ENCODE measurements at regions not wholly inside any gene's neighbourhood (a gene's known extent, or its start where the extent isn't known, plus 50 kb on each side); places are given as distances from the start of the nearest gene placed in this dataset.

DNA sequence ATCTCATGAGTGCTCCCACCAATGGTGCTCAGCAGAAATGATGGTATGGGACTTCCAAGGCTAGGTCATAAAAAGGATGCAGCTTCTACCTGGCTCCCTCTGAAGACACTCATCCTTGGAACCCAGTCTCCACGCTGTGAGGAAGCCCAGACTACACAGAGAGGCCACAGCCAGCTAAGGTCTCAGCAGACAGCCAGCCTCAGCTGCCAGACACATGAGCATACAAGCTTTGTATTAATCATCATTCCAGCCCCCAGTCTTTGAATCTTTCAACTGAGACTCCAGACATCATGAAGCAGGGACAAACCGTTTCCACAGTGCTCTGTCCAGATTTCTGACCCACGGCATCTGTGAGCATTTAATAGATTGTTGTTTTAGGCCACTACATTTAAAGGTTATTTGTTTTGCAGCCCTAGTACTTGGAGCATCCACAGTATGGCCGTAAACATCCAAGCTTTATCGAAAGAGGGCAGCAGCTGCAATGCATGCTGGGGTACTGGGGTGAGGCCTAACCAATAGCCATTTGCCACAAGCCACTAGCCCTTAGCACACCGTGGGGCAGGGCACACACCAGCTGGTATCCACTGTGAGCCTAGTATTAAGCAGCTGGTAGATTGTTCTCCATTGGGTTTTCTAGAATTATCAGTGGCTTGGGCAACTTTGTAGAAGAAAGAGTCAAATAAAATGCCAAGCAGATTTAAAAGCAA lies 449.1 kb downstream of the BCOR start:
- TF ChIP-seq NR2C2 (CRISPR knock-in tag; IDR thresholded peaks at IDR 0.05) (no peak), NR2C2 (tag; IDR thresholded peaks at IDR 0.05) (no peak), CREB1 (IDR thresholded peaks at IDR 0.05) (no peak), CREB1 (CRISPR knock-in tag; IDR thresholded peaks at IDR 0.05) (no peak)
